ENCODE measurements at regions not wholly inside any gene's neighbourhood (a gene's known extent, or its start where the extent isn't known, plus 50 kb on each side); places are given as distances from the start of the nearest gene placed in this dataset.

DNA sequence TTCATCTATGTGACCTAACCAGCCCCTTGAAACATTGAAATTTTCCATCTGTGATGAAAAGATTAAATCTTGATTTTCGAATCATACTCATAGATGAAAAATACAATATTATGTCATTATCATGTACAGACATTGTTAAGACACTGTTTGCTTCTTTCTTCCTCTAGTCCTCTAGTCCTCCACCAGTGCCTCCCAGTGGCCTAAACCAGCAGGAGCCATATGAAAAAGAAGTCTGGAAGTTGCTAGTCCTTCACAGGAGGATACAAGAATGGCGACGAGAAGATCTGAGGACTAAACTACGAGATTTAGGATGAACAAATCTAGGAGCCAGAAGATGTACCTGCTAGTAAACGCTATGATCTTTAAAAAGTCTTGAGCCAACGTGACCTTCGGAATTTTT is 134.1 kb downstream of the SLC17A6 start:
- TF ChIP-seq GATA2 (IDR thresholded peaks at IDR 0.05; ENCODE audit: low read depth, low read length) (no peak), GATA3 (IDR thresholded peaks at IDR 0.05; ENCODE audit: low read depth, low read length) (no peak)
